ENCODE measurements at regions not wholly inside any gene's neighbourhood (a gene's known extent, or its start where the extent isn't known, plus 50 kb on each side); places are given as distances from the start of the nearest gene placed in this dataset.

DNA sequence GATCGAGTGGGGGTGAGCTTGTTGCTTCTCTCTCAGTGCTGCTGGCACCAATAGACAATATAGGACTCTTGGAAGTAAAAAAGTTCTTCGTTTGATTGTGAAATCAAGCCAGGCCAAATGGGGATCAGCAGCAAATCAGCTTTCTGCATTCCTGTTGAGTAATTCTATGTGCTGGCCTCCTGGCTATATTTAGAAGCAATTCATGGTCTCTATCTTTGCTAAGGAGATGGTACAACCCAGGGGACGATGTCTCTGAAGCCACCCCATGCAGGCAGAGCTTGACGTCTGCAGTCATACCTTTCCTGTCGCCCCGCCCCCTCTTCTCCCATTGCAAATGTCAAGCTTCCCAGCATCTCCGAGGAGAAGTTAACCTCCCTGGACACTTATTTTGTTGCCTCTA, 199.1 kb downstream of the SCP2D1 start:
- Histone ChIP-seq H3K27ac (no peak overlapping the region), H3K27me3 (no peaks in the 10 kb centered on the region), H3K9ac (no peak overlapping the region), H3K4me1 (no peaks in the 10 kb centered on the region), H3K9me3 (no peaks in the 10 kb centered on the region), H3K4me3 (no peak overlapping the region), H4K20me1 (no peaks in the 10 kb centered on the region), H3K36me3 (no peaks in the 10 kb centered on the region), H3K4me2 (no peak overlapping the region)
- TF ChIP-seq Cebpa-rat (IDR thresholded peaks at IDR 0.05) = no peak

GRCh38 chr20:19013907-19014306, 198.5 kb upstream of the SLC24A3 start:
- H3K4me2 ChIP-seq = no peak overlapping the region
- no peaks in the 10 kb centered on the region for H3K36me3 ChIP-seq
- H3K4me1 ChIP-seq = no peaks in the 10 kb centered on the region
- no peaks in the 10 kb centered on the region for H3K9me3 ChIP-seq
- no peaks in the 10 kb centered on the region for H3K27me3 ChIP-seq
- no peak for TF ChIP-seq Cebpa-rat (IDR thresholded peaks at IDR 0.05)
- no peak overlapping the region for H3K27ac ChIP-seq
- no peak overlapping the region for H3K9ac ChIP-seq
- H3K4me3 ChIP-seq = no peak overlapping the region
- H4K20me1 ChIP-seq = no peaks in the 10 kb centered on the region

- H3K36me3 ChIP-seq = no peaks in the 10 kb centered on the region
- no peaks in the 10 kb centered on the region for H3K4me1 ChIP-seq
- no peak overlapping the region for H3K27ac ChIP-seq
- H3K4me3 ChIP-seq = no peak overlapping the region
- H3K27me3 ChIP-seq = no peaks in the 10 kb centered on the region
- H3K4me2 ChIP-seq = no peak overlapping the region
- TF ChIP-seq Cebpa-rat (IDR thresholded peaks at IDR 0.05) = no peak
- no peaks in the 10 kb centered on the region for H4K20me1 ChIP-seq
- no peak overlapping the region for H3K9ac ChIP-seq
- H3K9me3 ChIP-seq = no peaks in the 10 kb centered on the region
Measured at GRCh38 chr20:19015351-19016139, 196.9 kb upstream of the SLC24A3 start.

- no peak for TF ChIP-seq Cebpa-rat (IDR thresholded peaks at IDR 0.05)
- no peak overlapping the region for H3K4me2 ChIP-seq
- H4K20me1 ChIP-seq = no peaks in the 10 kb centered on the region
- no peaks in the 10 kb centered on the region for H3K9me3 ChIP-seq
- no peak overlapping the region for H3K9ac ChIP-seq
- H3K36me3 ChIP-seq = no peaks in the 10 kb centered on the region
- no peak overlapping the region for H3K4me3 ChIP-seq
- H3K4me1 ChIP-seq = no peaks in the 10 kb centered on the region
- no peak overlapping the region for H3K27ac ChIP-seq
- no peaks in the 10 kb centered on the region for H3K27me3 ChIP-seq
Measured at GRCh38 chr20:19016140-19016497, 196.3 kb upstream of the SLC24A3 start.

GRCh38 chr20:19017104-19017690, 195.2 kb upstream of the SLC24A3 start:
- H3K4me3 ChIP-seq = no peak overlapping the region
- H4K20me1 ChIP-seq = no peaks in the 10 kb centered on the region
- no peak overlapping the region for H3K4me2 ChIP-seq
- no peak overlapping the region for H3K27ac ChIP-seq
- no peaks in the 10 kb centered on the region for H3K9me3 ChIP-seq
- H3K9ac ChIP-seq = no peak overlapping the region
- H3K4me1 ChIP-seq = no peaks in the 10 kb centered on the region
- no peaks in the 10 kb centered on the region for H3K36me3 ChIP-seq
- no peaks in the 10 kb centered on the region for H3K27me3 ChIP-seq
- no peak for TF ChIP-seq Cebpa-rat (IDR thresholded peaks at IDR 0.05)

- Histone ChIP-seq H3K27me3 (no peaks in the 10 kb centered on the region), H3K4me1 (peaks cover 9% of the 10 kb centered on the region), H3K9me3 (no peaks in the 10 kb centered on the region), H3K36me3 (no peaks in the 10 kb centered on the region), H3K4me3 (no peak overlapping the region), H4K20me1 (no peaks in the 10 kb centered on the region), H3K27ac (no peak overlapping the region), H3K9ac (no peak overlapping the region), H3K4me2 (no peak overlapping the region)
- TF ChIP-seq Cebpa-rat (IDR thresholded peaks at IDR 0.05) = no peak
Measured at GRCh38 chr20:19018881-19019280, 193.6 kb upstream of the SLC24A3 start.

DNA sequence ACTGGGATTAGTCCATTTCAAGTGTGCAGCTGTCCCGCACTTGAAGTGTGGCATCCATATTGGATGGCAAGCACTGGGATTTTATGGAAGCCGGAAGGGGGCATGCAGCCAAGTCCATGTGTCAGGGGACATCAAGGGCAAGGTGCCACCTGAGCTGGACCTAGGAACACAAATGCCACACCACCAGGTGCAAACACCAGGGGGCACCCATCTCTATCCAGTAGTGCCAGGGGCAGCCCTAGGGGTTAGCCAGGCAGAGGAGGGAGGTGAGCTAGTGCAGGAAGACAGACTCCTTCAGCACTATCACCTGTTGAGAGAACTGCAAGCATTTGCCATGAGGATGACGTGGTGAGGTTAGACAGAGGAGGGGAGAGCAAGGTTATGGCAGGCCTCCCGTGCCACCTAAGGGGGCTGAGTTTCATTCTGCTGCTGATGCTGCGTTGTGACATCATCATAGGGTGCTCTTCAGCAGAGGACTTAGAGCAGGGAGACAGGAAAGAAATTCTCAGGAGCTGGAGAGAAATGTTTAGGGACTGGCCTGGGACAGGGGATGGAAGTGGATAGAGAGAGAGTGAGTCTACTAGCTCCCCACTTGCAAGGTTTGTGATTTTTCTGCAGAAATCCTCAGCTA, 192.6 kb upstream of the SLC24A3 start:
- no peak overlapping the region for H3K9ac ChIP-seq
- H3K4me2 ChIP-seq = no peak overlapping the region
- no peaks in the 10 kb centered on the region for H4K20me1 ChIP-seq
- H3K4me1 ChIP-seq = peaks cover 9% of the 10 kb centered on the region
- no peak overlapping the region for H3K27ac ChIP-seq
- no peaks in the 10 kb centered on the region for H3K9me3 ChIP-seq
- no peak overlapping the region for H3K4me3 ChIP-seq
- TF ChIP-seq Cebpa-rat (IDR thresholded peaks at IDR 0.05) = no peak
- no peaks in the 10 kb centered on the region for H3K36me3 ChIP-seq
- H3K27me3 ChIP-seq = no peaks in the 10 kb centered on the region

DNA sequence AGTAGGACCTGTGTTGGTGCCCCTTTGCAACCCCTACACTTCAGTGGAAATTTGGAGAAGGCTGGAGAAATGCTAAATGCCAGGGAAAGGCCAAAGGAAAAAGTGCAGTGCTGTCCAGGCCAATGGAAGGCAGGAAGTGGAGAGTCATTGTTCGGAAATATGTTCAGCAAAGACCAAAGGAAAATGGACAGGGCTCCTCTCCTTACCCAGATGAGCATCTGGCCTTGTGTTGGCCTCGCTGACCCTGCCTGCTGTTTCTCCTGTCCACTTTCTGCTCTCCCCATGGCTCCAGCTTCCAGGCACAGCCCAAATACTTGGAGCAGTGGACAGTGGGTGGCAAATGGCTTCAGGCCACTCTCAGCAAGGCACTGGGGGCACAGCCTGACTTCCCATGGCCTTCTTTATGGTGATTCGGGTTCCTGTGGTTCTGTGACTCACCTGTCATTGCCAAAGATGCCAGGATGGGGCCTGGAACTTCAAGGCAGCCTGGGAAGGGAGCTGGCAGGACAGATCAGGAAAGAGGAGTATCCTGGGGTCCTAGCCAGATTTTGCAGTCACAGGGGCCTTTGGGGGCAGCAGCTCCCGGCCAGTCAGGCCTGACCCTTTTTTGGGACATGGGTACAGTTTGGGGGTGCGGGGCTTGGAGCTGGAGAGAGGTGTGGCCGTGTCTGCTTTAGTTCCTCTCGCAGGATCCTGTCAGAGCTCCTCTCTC, 190.9 kb upstream of the SLC24A3 start:
- no peaks in the 10 kb centered on the region for H4K20me1 ChIP-seq
- no peak for TF ChIP-seq Cebpa-rat (IDR thresholded peaks at IDR 0.05)
- H3K9me3 ChIP-seq = no peaks in the 10 kb centered on the region
- no peak overlapping the region for H3K4me2 ChIP-seq
- no peak overlapping the region for H3K9ac ChIP-seq
- no peak overlapping the region for H3K4me3 ChIP-seq
- peaks cover 20% of the 10 kb centered on the region for H3K4me1 ChIP-seq
- no peaks in the 10 kb centered on the region for H3K27me3 ChIP-seq
- H3K36me3 ChIP-seq = no peaks in the 10 kb centered on the region
- H3K27ac ChIP-seq = no peak overlapping the region

DNA sequence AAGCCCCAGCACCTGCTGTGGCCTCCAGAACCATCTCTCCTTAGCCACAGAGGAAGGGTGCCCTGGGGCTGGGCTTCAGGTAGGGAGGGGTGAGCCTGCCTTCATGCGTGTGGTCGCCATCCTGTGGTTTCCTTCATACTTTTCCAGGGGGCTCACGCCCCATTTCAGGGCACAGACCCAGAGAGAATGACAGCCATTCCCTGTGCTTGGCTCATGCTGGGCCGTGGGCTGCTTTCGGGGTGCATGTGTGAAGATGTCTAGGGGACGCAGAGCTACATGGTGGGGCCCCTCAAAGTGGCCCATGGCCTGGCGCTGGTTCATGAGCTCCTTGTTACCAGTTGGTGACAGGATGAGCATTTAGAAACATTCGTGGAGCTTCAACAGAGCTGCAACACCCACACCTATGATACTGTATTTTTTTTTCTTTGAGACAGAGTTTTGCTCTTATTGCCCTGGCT, 190.3 kb upstream of the SLC24A3 start:
- no peak overlapping the region for H3K27ac ChIP-seq
- TF ChIP-seq Cebpa-rat (IDR thresholded peaks at IDR 0.05) = no peak
- H4K20me1 ChIP-seq = no peaks in the 10 kb centered on the region
- no peaks in the 10 kb centered on the region for H3K36me3 ChIP-seq
- H3K9ac ChIP-seq = no peak overlapping the region
- H3K4me3 ChIP-seq = no peak overlapping the region
- peaks cover 23% of the 10 kb centered on the region for H3K4me1 ChIP-seq
- no peaks in the 10 kb centered on the region for H3K9me3 ChIP-seq
- H3K4me2 ChIP-seq = no peak overlapping the region
- no peaks in the 10 kb centered on the region for H3K27me3 ChIP-seq

All from BLaER1 (cell line).